PFSK-1 (cell line): ENCODE measurements at regions not wholly inside any gene's neighbourhood (a gene's known extent, or its start where the extent isn't known, plus 50 kb on each side); places are given as distances from the start of the nearest gene placed in this dataset.

ENCODE experiments used
- POLR2AphosphoS5 ChIP-seq: IDR thresholded peaks from 2 replicates; pipeline ENCODE4 v1.6.1; 2012; ENCODE audit warnings: low read depth, mild to moderate bottlenecking, control low read depth, low read length, moderate library complexity
- REST ChIP-seq, 2 experiments: IDR thresholded peaks; 2 replicates each; pipeline versions ENCODE4 v1.6.1 to v1.8.0; 2011 to 2012; ENCODE audit warnings: low read depth in 2 of 2, low read length in 2 of 2, control low read depth in 1 of 2, inconsistent platforms in 1 of 2, mild to moderate bottlenecking in 1 of 2, moderate library complexity in 1 of 2; ENCODE audit not compliant: insufficient read depth in 1 of 2
- TAF1 ChIP-seq: IDR thresholded peaks from 2 replicates; pipeline ENCODE4 v1.6.1; 2012; ENCODE audit warnings: low read length, control low read depth, borderline replicate concordance; ENCODE audit not compliant: insufficient read depth

DNA sequence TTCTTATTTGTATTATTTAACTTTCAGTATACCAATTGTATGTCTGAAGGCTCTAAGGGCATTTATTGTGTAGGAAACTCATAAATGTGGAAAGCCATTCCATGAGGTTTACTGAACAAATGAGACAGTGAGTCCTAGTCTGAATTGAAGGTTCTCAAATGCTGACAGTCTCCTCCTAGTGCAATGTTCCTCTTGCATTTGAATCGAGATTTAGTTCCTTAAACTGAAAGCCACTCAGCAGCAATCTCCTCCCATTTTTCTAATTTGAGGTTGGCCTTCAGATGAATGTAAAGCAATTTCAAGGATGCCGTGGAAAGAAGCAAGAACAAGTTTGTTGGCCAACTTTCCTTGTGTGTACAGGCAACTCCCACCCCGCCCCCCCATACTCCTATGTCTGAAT is 493.2 kb upstream of the KLF4 start:
- TF ChIP-seq TAF1 (no peak), POLR2AphosphoS5 (no peak), REST (IDR thresholded peaks at IDR 0.05; ENCODE audit: insufficient read depth in 1 of 2, low read depth in 2 of 2, low read length in 2 of 2) (no peak)
